Endothelial cell (in vitro differentiated cells): ENCODE measurements at regions not wholly inside any gene's neighbourhood (a gene's known extent, or its start where the extent isn't known, plus 50 kb on each side); places are given as distances from the start of the nearest gene placed in this dataset.
"Not testable (repeated sequence)": the region's sequence is repeated elsewhere in the genome, so short reads cannot be mapped to it uniquely, and the experiment has no call there.

Experiments
- DNase-seq: peaks from one replicate; pipeline ENCODE4 v3.0.0; 2021; ENCODE audit warnings: low spot score
- H3K27ac Mint-ChIP-seq: one replicate; pipeline ENCODE4 v1.8.0; 2021; ENCODE audit warnings: mixed read lengths, inconsistent platforms; ENCODE audit not compliant: unreplicated experiment
- H3K27me3 Mint-ChIP-seq: one replicate; pipeline ENCODE4 v1.8.0; 2021; ENCODE audit warnings: mild to moderate bottlenecking, moderate library complexity, mixed read lengths, inconsistent platforms; ENCODE audit not compliant: unreplicated experiment
- H3K36me3 Mint-ChIP-seq: one replicate; pipeline ENCODE4 v1.8.0; 2021; ENCODE audit warnings: mild to moderate bottlenecking, low read depth, mixed read lengths, inconsistent platforms; ENCODE audit not compliant: unreplicated experiment
- H3K4me1 Mint-ChIP-seq: one replicate; pipeline ENCODE4 v1.8.0; 2021; ENCODE audit warnings: mild to moderate bottlenecking, mixed read lengths, inconsistent platforms; ENCODE audit not compliant: unreplicated experiment
- H3K4me3 Mint-ChIP-seq: one replicate; pipeline ENCODE4 v1.8.0; 2021; ENCODE audit warnings: mild to moderate bottlenecking, mixed read lengths, inconsistent platforms; ENCODE audit not compliant: unreplicated experiment
- H3K9me3 Mint-ChIP-seq: one replicate; pipeline ENCODE4 v1.8.0; 2021; ENCODE audit warnings: mixed read lengths, inconsistent platforms; ENCODE audit not compliant: unreplicated experiment
- CTCF ChIP-seq: fragments of 200-600 bp; sonication (generic); IDR thresholded peaks from one replicate; pipeline ENCODE4 v1.5.0; 2021; ENCODE audit warnings: antibody characterized with exemption; ENCODE audit not compliant: unreplicated experiment

- Mint-ChIP-seq H3K27ac (no peak overlapping the region), H3K4me3 (no peak overlapping the region), H3K4me1 (peaks cover 4% of the 10 kb centered on the region), H3K36me3 (no peaks in the 10 kb centered on the region), H3K27me3 (peaks cover 2% of the 10 kb centered on the region), H3K9me3 (no peaks in the 10 kb centered on the region)
- DNase-seq: no peak
- TF ChIP-seq CTCF: no peak
These were observed 164.7 kb upstream of the PDE7B start for GRCh38 chr6:135686784-135687301.

- H3K4me3 Mint-ChIP-seq, DNase-seq, H3K4me1 Mint-ChIP-seq, H3K9me3 Mint-ChIP-seq, H3K36me3 Mint-ChIP-seq, H3K27me3 Mint-ChIP-seq, H3K27ac Mint-ChIP-seq: not testable (repeated sequence)
These were observed 163.0 kb upstream of the PDE7B start for GRCh38 chr6:135688476-135688875.

- Mint-ChIP-seq H3K9me3 (no peaks in the 10 kb centered on the region), H3K36me3 (no peaks in the 10 kb centered on the region), H3K27me3 (peaks cover 2% of the 10 kb centered on the region), H3K4me3 (no peak overlapping the region), H3K27ac (no peak overlapping the region), H3K4me1 (no peaks in the 10 kb centered on the region)
- TF ChIP-seq CTCF: no peak
- DNase-seq: no peak
These were observed 159.1 kb upstream of the PDE7B start for GRCh38 chr6:135692426-135692825.

GRCh38 chr6:135693811-135694370, 157.6 kb upstream of the PDE7B start:
- no peak for DNase-seq
- Mint-ChIP-seq H3K9me3 (no peaks in the 10 kb centered on the region), H3K4me3 (no peak overlapping the region), H3K27me3 (peaks cover 2% of the 10 kb centered on the region), H3K36me3 (no peaks in the 10 kb centered on the region), H3K27ac (no peak overlapping the region), H3K4me1 (no peaks in the 10 kb centered on the region)
- TF ChIP-seq CTCF: no peak

GRCh38 chr6:135699705-135700104, 151.8 kb upstream of the PDE7B start:
- no peaks in the 10 kb centered on the region for H3K4me1 Mint-ChIP-seq
- H3K36me3 Mint-ChIP-seq: no peaks in the 10 kb centered on the region
- DNase-seq: no peak
- H3K4me3 Mint-ChIP-seq: no peak overlapping the region
- no peaks in the 10 kb centered on the region for H3K27me3 Mint-ChIP-seq
- no peaks in the 10 kb centered on the region for H3K9me3 Mint-ChIP-seq
- no peak overlapping the region for H3K27ac Mint-ChIP-seq
- TF ChIP-seq CTCF: no peak
